NB4 (cell line): ENCODE measurements at regions not wholly inside any gene's neighbourhood (a gene's known extent, or its start where the extent isn't known, plus 50 kb on each side); places are given as distances from the start of the nearest gene placed in this dataset.

Experiments used
- DNase-seq: peaks from one replicate; pipeline ENCODE4 v3.0.0; 2010; ENCODE audit warnings: low read depth
- H3K4me3 ChIP-seq: one replicate; pipeline ENCODE4 v1.5.1; 2011; ENCODE audit warnings: mild to moderate bottlenecking, low read depth, low read length, moderate library complexity
- CTCF ChIP-seq: IDR thresholded peaks from one replicate; pipeline ENCODE4 v1.5.1; 2012; ENCODE audit warnings: low read depth, low read length
- MAX ChIP-seq: IDR thresholded peaks from 2 replicates; pipeline ENCODE4 v1.6.1; 2011; ENCODE audit warnings: low read depth, low read length
- MYC ChIP-seq: IDR thresholded peaks from 2 replicates; pipeline ENCODE4 v1.6.1; 2011; ENCODE audit warnings: low read depth, low read length
- POLR2A ChIP-seq: IDR thresholded peaks from 2 replicates; pipeline ENCODE4 v1.6.1; 2011; ENCODE audit warnings: mild to moderate bottlenecking; ENCODE audit not compliant: insufficient read length; ENCODE audit errors: extremely low read depth

- TF ChIP-seq MYC (no peak), POLR2A (no peak), CTCF (no peak), MAX (no peak)
- no peak for DNase-seq
- H3K4me3 ChIP-seq: no peak overlapping the region
Measured at GRCh38 chr6:166760288-166760687, 133.2 kb upstream of the RPS6KA2 start.

GRCh38 chr6:166758136-166758704 is 131.2 kb upstream of the RPS6KA2 start:
- no peak overlapping the region for H3K4me3 ChIP-seq
- TF ChIP-seq MAX: no peak
- no peak for TF ChIP-seq MYC
- DNase-seq: no peak

GRCh38 chr6:166757232-166758135 is 130.4 kb upstream of the RPS6KA2 start:
- no peak overlapping the region for H3K4me3 ChIP-seq
- no peak for TF ChIP-seq MAX
- TF ChIP-seq CTCF: no peak
- TF ChIP-seq POLR2A: no peak
- no peak for TF ChIP-seq MYC
- no peak for DNase-seq

GRCh38 chr6:166754218-166755030 is 127.4 kb upstream of the RPS6KA2 start:
- no peak for DNase-seq
- H3K4me3 ChIP-seq: no peak overlapping the region
- TF ChIP-seq MYC: no peak
- TF ChIP-seq MAX: no peak
- no peak for TF ChIP-seq POLR2A
- TF ChIP-seq CTCF: no peak

GRCh38 chr6:166752928-166753721 is 126.1 kb upstream of the RPS6KA2 start:
- peak; percentile 45 for DNase-seq
- H3K4me3 ChIP-seq: no peak overlapping the region
- TF ChIP-seq MYC (no peak), MAX (no peak), POLR2A (no peak), CTCF (no peak)
